ENCODE measurements at regions not wholly inside any gene's neighbourhood (a gene's known extent, or its start where the extent isn't known, plus 50 kb on each side); places are given as distances from the start of the nearest gene placed in this dataset.

DNA sequence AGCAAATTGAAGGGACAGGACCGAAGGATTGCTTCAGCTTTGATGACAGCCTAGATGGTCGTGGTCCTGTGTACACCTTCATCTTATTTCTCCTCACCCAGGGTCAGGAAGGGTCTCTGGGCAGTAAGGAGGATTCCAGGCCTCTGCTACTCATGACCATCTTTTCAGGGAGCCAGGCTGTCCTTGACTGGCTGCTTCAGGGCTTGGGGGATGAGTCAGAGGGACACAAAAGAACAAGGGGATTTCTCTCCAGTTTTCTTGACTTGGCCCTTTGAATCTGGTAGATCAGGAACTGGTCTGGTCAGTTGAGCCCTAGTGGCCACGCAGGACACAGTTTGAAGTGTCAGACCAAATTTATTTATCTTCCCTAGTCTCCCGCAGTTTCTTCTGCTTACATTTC is 402.1 kb upstream of the CHD6 start:
- no peak for DNase-seq

DNA sequence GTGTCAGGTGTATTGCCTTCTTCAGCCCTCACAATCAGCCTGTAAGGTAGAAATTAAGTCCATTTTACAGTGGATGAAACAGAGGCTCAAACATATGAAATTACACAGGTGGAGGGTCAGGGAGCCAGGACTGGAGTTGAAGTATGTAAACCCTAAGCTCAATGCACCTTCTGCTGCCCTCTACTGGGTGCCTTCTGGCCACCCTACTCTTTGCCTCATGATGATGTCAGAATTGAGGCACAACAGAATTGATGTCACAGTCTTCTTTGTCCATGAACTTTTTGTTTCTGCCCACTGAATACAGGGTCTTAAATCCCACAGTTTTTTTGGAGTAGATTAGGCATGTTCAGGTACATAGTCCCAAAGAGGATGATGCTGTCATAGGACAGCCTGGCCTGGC is 400.8 kb upstream of the CHD6 start:
- no peak for DNase-seq

DNA sequence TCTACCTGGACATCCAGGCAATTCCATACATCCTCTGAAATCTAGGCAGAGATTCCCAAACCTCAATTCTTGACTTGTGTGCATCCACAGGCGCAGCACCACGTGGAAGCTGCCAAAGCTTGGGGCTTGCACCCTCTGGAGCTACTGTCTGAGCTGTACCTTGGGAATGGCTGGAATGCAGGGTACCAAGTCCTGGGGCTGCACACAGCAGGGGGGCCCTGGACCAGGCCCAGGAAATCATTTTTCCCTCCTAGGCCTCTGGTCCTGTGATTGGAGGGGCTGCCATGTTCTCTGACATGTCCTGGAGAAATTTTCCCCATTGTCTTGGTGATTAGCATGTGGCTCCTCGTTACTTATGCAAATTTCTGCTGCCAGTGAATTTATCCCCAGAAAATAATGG is 391.9 kb upstream of the CHD6 start:
- DNase-seq = no peak

- no peak for DNase-seq
Measured at GRCh38 chr20:42007251-42007650, 389.1 kb upstream of the CHD6 start.

GRCh38 chr20:42005211-42005610 is 387.0 kb upstream of the CHD6 start:
- no peak for DNase-seq

GRCh38 chr20:42003380-42003779 is 385.2 kb upstream of the CHD6 start:
- no peak for DNase-seq

GRCh38 chr20:41998539-41999341 is 380.6 kb upstream of the CHD6 start:
- no peak for DNase-seq

GRCh38 chr20:41996951-41997350 is 378.8 kb upstream of the CHD6 start:
- DNase-seq = no peak

GRCh38 chr20:41992481-41992880 is 374.3 kb upstream of the CHD6 start:
- DNase-seq = no peak

DNA sequence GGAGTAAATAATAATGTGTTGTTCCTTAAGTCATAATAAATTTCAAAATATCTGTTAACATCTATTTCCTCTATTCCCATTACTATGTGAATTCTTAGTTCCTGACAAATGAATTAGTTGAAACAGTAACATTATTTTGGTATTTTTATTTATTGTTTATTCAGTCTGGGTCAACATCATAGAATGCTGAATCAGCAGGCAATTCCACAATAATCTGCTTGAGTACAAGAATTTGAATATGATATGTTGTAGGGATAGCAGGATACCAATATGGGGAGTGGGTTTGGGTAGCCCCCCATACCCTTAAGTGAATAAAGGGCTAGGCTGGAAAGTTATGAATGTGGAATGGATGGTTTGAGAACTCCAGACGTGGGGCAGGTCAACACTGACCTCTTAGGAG is 373.2 kb upstream of the CHD6 start:
- no peak for DNase-seq

DNA sequence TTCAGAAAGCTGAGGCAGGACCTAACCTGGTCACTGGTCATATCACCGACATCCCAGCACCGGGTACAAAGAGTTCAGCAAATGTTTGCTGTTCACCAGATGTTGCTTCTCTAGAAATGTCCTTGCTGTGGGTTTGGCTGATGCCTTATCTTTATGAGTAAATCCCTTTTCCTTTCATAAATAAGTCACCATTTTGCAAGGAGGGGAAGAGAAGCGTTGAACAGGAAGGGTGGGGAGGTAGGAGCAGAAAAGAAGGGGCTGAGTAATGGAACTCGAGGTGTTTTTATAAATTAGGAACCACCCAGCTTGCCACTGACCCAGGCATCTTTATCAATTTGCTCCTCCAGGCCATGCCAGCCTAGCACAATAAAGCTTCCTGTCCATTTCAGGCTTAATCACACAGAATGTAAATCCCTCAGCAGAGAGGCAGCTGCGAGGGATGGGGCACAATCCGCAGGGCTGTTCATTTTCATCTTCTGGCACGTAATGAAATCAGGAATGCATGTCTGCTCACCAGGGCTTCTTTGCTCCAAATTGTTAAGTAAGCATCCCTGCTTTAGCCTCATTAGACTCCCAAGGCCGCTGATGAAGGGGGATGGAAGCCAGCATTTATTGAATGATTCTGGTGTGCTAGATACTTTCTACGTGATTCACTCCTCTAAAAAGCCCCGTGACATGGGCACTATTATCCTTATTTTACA is 371.9 kb upstream of the CHD6 start:
- DNase-seq = peak; percentile 85

- DNase-seq = no peak
Measured at GRCh38 chr20:41989039-41989679, 371.0 kb upstream of the CHD6 start.

- no peak for DNase-seq
Measured at GRCh38 chr20:41984031-41984430, 365.9 kb upstream of the CHD6 start.

- no peak for DNase-seq
Measured at GRCh38 chr20:41983159-41983558, 365.0 kb upstream of the CHD6 start.

- DNase-seq = no peak
Measured at GRCh38 chr20:41981746-41982145, 363.6 kb upstream of the CHD6 start.

GRCh38 chr20:41978875-41979274 is 360.7 kb upstream of the CHD6 start:
- no peak for DNase-seq

DNA sequence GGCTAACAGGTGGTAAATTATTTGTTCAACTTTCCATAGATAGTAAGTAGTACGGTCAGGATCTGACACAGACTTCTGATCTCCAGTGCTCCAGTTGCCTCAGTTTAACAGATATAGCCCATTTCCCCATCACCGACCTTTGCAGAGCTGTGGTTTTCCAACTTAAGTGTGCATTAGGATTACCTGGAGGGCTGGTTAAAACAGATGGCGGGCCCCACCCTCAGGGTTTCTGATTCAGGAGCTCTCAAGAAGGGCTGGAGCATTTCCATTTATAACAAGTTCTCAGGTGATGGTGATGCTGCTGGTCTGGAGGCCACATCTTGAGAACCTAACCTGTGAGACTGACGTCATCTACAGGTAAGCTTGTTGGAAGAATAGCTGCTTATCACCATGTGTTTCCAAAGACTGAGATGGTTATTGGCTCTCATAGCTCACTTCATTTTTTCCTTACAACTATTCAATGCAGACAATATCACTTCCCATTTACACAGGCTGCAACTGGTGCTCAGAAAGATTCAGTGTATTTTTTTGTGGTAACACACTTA is 360.1 kb upstream of the CHD6 start:
- no peak for DNase-seq

- DNase-seq = peak; percentile 55
Measured at GRCh38 chr20:41969656-41970055, 351.5 kb upstream of the CHD6 start.

- no peak for DNase-seq
Measured at GRCh38 chr20:41960166-41960565, 342.0 kb upstream of the CHD6 start.

DNA sequence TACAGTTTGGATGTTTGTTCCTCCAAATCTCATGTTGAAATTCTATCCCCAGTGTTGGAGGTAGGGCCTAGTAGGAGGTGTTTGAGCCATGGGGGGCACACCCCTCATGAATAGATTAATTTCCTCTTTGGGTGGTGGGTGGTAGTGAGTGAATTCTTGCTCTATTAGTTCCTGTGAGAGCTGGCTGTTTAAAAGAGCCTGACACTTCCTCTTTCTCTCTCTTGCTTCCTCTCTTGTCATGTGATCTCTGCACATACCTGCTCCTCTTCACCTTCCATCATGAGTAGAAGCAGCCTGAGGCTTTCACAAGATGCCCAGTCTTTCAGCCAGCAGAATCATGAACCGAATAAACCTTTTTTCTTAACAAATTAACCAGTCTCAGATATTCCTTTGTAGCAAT is 340.2 kb upstream of the CHD6 start:
- DNase-seq = no peak

- peak; percentile 56 for DNase-seq
Measured at GRCh38 chr20:41956338-41957074, 338.3 kb upstream of the CHD6 start.

DNA sequence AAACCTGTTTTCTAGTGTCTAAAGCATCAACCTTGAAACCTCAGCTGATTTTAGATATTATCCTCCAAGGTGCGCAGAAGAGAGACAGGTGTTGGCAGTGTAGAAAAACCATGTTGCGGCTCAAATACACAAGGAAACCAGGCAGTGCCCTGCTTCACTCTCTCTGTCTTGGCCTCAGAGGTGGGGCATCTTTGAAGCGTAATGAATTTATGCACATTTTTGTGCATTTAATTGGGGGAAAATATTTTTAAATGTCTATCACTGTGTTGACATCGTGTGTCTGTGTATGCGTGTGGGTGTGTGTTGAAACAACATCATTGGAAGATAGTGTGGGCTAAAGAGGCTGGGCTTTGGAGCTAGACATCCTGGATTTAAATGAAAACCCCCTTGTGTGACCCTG is 334.0 kb upstream of the CHD6 start:
- DNase-seq = no peak

GRCh38 chr20:41951615-41952014 is 333.4 kb upstream of the CHD6 start:
- no peak for DNase-seq
